ENCODE measurements at regions not wholly inside any gene's neighbourhood (a gene's known extent, or its start where the extent isn't known, plus 50 kb on each side); places are given as distances from the start of the nearest gene placed in this dataset.
"Not testable (repeated sequence)": the region's sequence is repeated elsewhere in the genome, so short reads cannot be mapped to it uniquely, and the experiment has no call there.

DNA sequence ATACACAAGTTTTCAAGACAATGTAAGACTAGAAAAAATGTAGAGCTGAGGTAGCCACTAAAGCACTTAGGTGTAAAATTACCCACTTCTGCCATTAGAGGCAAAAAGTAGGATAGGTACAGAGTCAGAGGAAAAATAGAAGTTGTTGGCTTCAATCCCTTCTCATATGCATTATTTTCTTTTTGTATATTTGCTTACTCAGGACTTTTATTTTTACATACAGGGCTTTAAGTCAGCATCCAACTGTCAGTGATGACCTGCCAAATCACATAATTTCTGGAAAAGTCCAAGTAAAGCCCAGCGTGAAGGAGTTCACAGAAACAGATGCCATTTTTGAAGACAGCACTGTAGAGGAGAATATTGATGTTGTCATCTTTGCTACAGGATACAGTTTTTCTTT, 211.0 kb upstream of the POGK start:
- DNase-seq (ENCODE audit: low read depth): no peak
- no peaks in the 10 kb centered on the region for H3K4me1 ChIP-seq (ENCODE audit: control insufficient read depth, insufficient read depth, low read length)

DNA sequence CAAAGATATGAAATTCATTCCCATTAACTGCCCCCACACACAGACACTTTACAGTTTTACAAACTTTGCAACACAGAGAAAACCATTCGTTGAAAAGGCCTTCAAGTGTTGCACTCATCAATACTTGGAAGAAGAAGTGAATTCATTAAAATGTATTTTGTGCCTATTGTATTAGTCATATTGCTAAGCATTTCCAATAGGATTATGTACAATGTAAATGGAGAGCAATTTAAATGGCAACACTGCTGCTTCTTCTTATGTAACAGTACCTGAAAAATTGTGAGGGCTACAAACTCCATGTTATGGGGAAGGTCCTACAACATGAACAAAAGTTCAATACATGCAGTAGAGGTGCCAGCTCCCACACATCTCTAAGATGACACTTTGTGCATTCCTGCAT, 209.3 kb upstream of the POGK start:
- Histone ChIP-seq H3K27me3 (replicated peaks; ENCODE audit: control insufficient read depth, insufficient read depth, low read length) (no peaks in the 10 kb centered on the region), H3K36me3 (ENCODE audit: control insufficient read depth, insufficient read depth, low read length, severe bottlenecking) (no peaks in the 10 kb centered on the region), H3K4me3 (ENCODE audit: low read length) (no peak overlapping the region), H3K9ac (ENCODE audit: low read length) (no peak overlapping the region), H3K4me1 (ENCODE audit: control insufficient read depth, insufficient read depth, low read length) (no peaks in the 10 kb centered on the region), H3K9me3 (ENCODE audit: control insufficient read depth, low read length) (no peaks in the 10 kb centered on the region)
- DNase-seq (ENCODE audit: low read depth): no peak

More for the DNA sequence above, 211.0 kb upstream of the POGK start:
- no peaks in the 10 kb centered on the region for H3K27me3 ChIP-seq (replicated peaks; ENCODE audit: control insufficient read depth, insufficient read depth, low read length)
- no peaks in the 10 kb centered on the region for H3K36me3 ChIP-seq (ENCODE audit: control insufficient read depth, insufficient read depth, low read length, severe bottlenecking)
- no peak overlapping the region for H3K9ac ChIP-seq (ENCODE audit: low read length)
- no peaks in the 10 kb centered on the region for H3K9me3 ChIP-seq (ENCODE audit: control insufficient read depth, low read length)
- H3K4me3 ChIP-seq (ENCODE audit: low read length): no peak overlapping the region

DNA sequence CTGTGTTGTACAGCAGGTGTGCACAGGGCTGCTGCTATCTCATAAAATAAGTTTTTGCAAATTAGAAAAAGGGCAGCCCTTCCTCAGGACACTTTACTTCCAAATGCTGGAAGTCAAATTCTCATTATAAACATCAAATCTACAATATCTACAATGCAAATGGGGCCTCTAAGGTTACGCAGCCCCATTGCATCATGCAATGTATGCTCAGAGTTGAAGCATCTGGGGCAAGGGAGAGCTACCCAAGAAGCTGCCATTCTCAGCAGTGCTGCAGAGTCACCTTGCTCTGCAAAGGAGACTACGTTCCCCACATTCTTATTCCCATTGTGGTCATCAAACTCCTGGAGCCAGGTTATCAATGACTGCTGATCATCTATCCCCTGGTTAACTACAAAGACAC, 208.9 kb upstream of the POGK start:
- Histone ChIP-seq H3K36me3 (ENCODE audit: control insufficient read depth, insufficient read depth, low read length, severe bottlenecking) (no peaks in the 10 kb centered on the region), H3K27me3 (replicated peaks; ENCODE audit: control insufficient read depth, insufficient read depth, low read length) (no peaks in the 10 kb centered on the region), H3K9ac (ENCODE audit: low read length) (no peak overlapping the region), H3K4me3 (ENCODE audit: low read length) (no peak overlapping the region), H3K4me1 (ENCODE audit: control insufficient read depth, insufficient read depth, low read length) (no peaks in the 10 kb centered on the region), H3K9me3 (ENCODE audit: control insufficient read depth, low read length) (no peaks in the 10 kb centered on the region)
- no peak for DNase-seq (ENCODE audit: low read depth)

DNA sequence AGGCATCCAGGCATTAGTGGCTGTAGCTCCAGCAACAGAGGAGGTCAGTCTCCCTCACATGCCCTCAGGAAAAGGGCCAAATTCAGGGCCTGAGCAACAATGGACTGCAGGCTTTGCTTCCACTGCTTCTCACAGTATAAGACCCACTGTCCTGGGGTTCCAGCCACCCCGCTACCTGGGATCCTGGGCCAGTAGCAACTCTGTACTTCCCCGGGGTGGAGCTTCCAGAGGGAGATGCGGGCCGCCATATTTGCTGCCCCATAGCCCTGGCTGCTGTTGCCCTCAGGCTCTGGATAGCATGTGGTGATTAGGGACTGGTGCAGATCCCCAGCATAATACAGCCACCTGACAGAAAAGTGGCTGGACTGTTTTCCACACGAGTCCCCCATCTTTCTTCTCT, 201.1 kb upstream of the POGK start:
- no peaks in the 10 kb centered on the region for H3K9me3 ChIP-seq (ENCODE audit: control insufficient read depth, low read length)
- no peak overlapping the region for H3K4me3 ChIP-seq (ENCODE audit: low read length)
- no peak overlapping the region for H3K9ac ChIP-seq (ENCODE audit: low read length)
- no peaks in the 10 kb centered on the region for H3K4me1 ChIP-seq (ENCODE audit: control insufficient read depth, insufficient read depth, low read length)
- no peak for DNase-seq (ENCODE audit: low read depth)
- H3K27me3 ChIP-seq (replicated peaks; ENCODE audit: control insufficient read depth, insufficient read depth, low read length): no peaks in the 10 kb centered on the region
- H3K36me3 ChIP-seq (ENCODE audit: control insufficient read depth, insufficient read depth, low read length, severe bottlenecking): no peaks in the 10 kb centered on the region

DNA sequence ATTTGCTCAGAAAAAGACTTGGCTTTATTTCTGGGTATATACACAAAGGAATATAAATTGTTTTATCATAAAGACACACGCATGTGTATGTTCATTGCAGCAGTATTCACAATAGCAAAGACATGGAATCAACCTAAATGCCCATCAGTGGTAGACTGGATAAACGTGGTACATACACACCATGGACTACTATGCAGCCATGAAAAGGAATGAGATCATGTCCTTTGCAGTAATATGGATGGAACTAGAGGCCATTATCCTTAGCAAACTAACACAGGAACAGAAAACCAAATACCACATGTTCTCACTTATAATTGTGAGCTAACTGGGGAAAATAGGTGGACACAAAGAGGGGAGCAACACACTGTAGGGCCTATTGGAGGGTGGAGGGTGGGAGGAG, 182.0 kb upstream of the POGK start:
- H3K4me3 ChIP-seq (ENCODE audit: low read length); H3K9me3 ChIP-seq (ENCODE audit: control insufficient read depth, low read length); H3K36me3 ChIP-seq (ENCODE audit: control insufficient read depth, insufficient read depth, low read length, severe bottlenecking); DNase-seq (ENCODE audit: low read depth); H3K9ac ChIP-seq (ENCODE audit: low read length); H3K27me3 ChIP-seq (replicated peaks; ENCODE audit: control insufficient read depth, insufficient read depth, low read length); H3K4me1 ChIP-seq (ENCODE audit: control insufficient read depth, insufficient read depth, low read length): not testable (repeated sequence)

DNA sequence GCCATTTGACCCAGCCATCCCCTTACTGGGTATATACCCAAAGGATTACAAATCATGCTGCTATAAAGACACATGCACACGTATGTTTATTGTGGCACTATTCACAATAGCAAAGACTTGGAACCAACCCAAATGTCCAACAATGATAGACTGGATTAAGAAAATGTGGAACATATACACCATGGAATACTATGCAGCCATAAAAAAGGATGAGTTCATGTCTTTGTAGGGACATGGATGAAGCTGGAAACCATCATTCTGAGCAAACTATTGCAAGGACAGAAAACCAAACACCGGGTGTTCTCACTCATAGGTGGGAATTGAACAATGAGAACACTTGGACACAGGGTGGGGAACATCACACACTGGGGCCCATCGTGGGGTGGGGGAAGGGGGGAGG, 172.5 kb upstream of the POGK start:
- H3K36me3 ChIP-seq (ENCODE audit: control insufficient read depth, insufficient read depth, low read length, severe bottlenecking); H3K9ac ChIP-seq (ENCODE audit: low read length); H3K9me3 ChIP-seq (ENCODE audit: control insufficient read depth, low read length); H3K4me3 ChIP-seq (ENCODE audit: low read length); H3K27me3 ChIP-seq (replicated peaks; ENCODE audit: control insufficient read depth, insufficient read depth, low read length); DNase-seq (ENCODE audit: low read depth); H3K4me1 ChIP-seq (ENCODE audit: control insufficient read depth, insufficient read depth, low read length): not testable (repeated sequence)

DNA sequence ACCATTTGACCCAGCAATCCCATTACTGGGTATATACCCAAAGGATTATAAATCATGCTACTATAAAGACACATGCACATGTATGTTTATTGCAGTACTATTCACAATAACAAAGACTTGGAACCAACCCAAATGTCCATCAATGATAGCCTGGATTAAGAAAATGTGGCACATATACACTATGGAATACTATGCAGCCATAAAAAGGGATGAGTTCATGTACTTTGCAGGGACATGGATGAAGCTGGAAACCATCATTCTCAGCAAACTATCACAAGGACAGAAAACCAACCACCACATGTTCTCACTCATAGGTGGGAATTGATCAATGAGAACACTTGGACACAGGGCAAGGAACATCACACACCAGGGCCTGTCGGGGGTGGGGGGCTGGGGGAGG, 171.7 kb upstream of the POGK start:
- H3K9me3 ChIP-seq (ENCODE audit: control insufficient read depth, low read length); H3K9ac ChIP-seq (ENCODE audit: low read length); H3K27me3 ChIP-seq (replicated peaks; ENCODE audit: control insufficient read depth, insufficient read depth, low read length); H3K36me3 ChIP-seq (ENCODE audit: control insufficient read depth, insufficient read depth, low read length, severe bottlenecking); H3K4me3 ChIP-seq (ENCODE audit: low read length); H3K4me1 ChIP-seq (ENCODE audit: control insufficient read depth, insufficient read depth, low read length); DNase-seq (ENCODE audit: low read depth): not testable (repeated sequence)

DNA sequence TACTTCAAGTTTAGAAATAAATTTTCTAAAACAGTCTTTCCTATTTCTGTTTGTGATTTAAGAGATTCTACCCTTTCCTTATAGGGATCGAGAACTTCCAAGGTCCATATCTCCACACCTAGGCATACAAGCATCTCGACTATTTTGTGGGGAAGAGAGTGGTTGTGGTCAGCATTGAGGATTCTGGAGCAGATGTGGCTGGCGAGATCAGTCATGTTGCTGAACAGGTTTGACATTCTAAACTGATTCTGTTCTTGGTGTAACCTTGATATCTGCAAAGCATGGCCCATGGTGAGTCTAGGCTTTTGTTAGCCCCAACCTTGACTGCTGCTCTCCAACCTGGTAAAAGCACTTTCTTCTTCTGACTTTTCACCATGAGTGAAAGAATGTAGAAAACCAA, 167.6 kb upstream of the POGK start:
- Histone ChIP-seq H3K9me3 (ENCODE audit: control insufficient read depth, low read length) (no peaks in the 10 kb centered on the region), H3K4me3 (ENCODE audit: low read length) (no peak overlapping the region), H3K27me3 (replicated peaks; ENCODE audit: control insufficient read depth, insufficient read depth, low read length) (no peaks in the 10 kb centered on the region), H3K9ac (ENCODE audit: low read length) (no peak overlapping the region), H3K36me3 (ENCODE audit: control insufficient read depth, insufficient read depth, low read length, severe bottlenecking) (no peaks in the 10 kb centered on the region), H3K4me1 (ENCODE audit: control insufficient read depth, insufficient read depth, low read length) (no peaks in the 10 kb centered on the region)
- DNase-seq (ENCODE audit: low read depth): no peak

DNA sequence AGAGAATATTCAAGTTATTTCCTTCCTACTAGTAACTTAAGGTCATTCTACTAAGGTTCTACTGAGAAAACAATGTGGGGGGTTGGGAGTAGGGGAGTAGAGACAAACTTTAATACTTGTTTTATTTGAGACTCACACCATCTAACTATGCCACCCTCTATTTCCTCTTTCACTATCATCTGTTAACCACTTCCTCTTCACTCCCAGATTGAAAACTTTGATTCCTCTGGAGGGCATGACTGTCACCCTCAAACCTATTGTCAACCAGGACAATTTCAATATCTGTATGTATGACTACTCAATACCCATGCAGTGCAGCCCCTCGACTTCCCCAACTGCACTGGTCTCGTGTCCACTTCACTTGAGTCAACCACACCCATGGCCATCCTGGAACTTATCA, 165.6 kb upstream of the POGK start:
- no peak overlapping the region for H3K9ac ChIP-seq (ENCODE audit: low read length)
- no peaks in the 10 kb centered on the region for H3K27me3 ChIP-seq (replicated peaks; ENCODE audit: control insufficient read depth, insufficient read depth, low read length)
- H3K36me3 ChIP-seq (ENCODE audit: control insufficient read depth, insufficient read depth, low read length, severe bottlenecking): no peaks in the 10 kb centered on the region
- H3K9me3 ChIP-seq (ENCODE audit: control insufficient read depth, low read length): no peaks in the 10 kb centered on the region
- no peaks in the 10 kb centered on the region for H3K4me1 ChIP-seq (ENCODE audit: control insufficient read depth, insufficient read depth, low read length)
- no peak for DNase-seq (ENCODE audit: low read depth)
- no peak overlapping the region for H3K4me3 ChIP-seq (ENCODE audit: low read length)

DNA sequence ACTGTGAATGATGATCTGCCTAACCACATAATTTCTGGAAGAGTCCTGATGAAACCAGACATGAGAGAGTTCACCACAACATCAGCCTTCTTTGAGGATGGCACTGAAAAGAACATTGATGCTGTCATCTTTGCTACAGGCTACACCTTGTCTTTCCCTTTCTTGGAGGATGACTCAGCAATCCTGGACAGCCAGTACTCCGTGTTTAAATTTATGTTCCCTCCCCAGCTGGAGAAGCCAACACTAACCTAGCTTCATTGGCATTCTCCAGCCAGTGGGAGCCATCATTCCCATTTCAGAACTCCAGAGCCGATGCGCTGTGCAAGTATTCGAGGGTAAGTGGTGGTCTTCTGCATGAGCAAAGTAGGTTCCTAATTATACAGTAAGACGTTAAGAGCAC, 164.1 kb upstream of the POGK start:
- Histone ChIP-seq H3K9ac (ENCODE audit: low read length) (no peak overlapping the region), H3K4me1 (ENCODE audit: control insufficient read depth, insufficient read depth, low read length) (no peaks in the 10 kb centered on the region), H3K9me3 (ENCODE audit: control insufficient read depth, low read length) (no peaks in the 10 kb centered on the region), H3K4me3 (ENCODE audit: low read length) (no peak overlapping the region), H3K36me3 (ENCODE audit: control insufficient read depth, insufficient read depth, low read length, severe bottlenecking) (no peaks in the 10 kb centered on the region), H3K27me3 (replicated peaks; ENCODE audit: control insufficient read depth, insufficient read depth, low read length) (no peaks in the 10 kb centered on the region)
- DNase-seq (ENCODE audit: low read depth): no peak

DNA sequence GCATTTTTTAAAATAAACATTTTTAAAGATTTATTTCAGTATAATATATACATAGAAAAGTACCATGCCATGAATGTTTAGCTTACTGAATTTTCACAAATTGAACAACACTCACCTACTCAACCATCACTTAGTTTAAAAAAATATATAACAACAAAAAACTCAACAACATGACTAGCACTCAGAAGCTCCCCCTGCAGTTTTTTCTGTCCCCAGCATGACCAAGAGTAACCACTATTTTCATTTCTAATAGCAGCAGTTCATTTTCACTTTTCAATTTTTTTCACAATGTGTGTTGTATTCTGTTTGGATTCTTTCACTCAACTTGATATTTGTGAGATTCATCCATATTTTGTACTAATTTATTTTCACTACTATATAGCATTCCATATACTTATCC, 162.3 kb upstream of the POGK start:
- DNase-seq (ENCODE audit: low read depth): no peak
- Histone ChIP-seq H3K4me1 (ENCODE audit: control insufficient read depth, insufficient read depth, low read length) (no peaks in the 10 kb centered on the region), H3K4me3 (ENCODE audit: low read length) (no peak overlapping the region), H3K27me3 (replicated peaks; ENCODE audit: control insufficient read depth, insufficient read depth, low read length) (no peaks in the 10 kb centered on the region), H3K9ac (ENCODE audit: low read length) (no peak overlapping the region), H3K36me3 (ENCODE audit: control insufficient read depth, insufficient read depth, low read length, severe bottlenecking) (no peaks in the 10 kb centered on the region), H3K9me3 (ENCODE audit: control insufficient read depth, low read length) (no peaks in the 10 kb centered on the region)

DNA sequence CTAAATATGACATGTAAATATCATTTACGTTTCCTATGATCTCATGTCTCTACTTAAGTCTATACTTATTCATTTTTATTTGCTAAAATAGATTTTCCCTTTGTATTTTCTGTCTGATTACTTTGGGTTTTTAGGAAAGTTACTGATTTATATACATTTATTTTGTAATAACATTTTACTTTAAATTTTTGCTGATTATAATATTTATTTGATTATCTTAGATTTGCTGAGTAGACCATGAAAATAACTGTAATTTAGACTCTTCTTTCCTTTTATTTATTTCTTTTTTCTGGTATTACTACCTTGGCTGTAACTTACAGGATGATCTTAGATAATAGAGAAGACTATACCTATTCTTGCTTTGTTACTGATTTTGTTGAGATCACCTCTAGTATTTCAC, 159.9 kb upstream of the POGK start:
- Histone ChIP-seq H3K36me3 (ENCODE audit: control insufficient read depth, insufficient read depth, low read length, severe bottlenecking) (no peaks in the 10 kb centered on the region), H3K9me3 (ENCODE audit: control insufficient read depth, low read length) (no peaks in the 10 kb centered on the region), H3K4me1 (ENCODE audit: control insufficient read depth, insufficient read depth, low read length) (no peaks in the 10 kb centered on the region), H3K9ac (ENCODE audit: low read length) (no peak overlapping the region), H3K4me3 (ENCODE audit: low read length) (no peak overlapping the region), H3K27me3 (replicated peaks; ENCODE audit: control insufficient read depth, insufficient read depth, low read length) (no peaks in the 10 kb centered on the region)
- no peak for DNase-seq (ENCODE audit: low read depth)

All from adipocyte (in vitro differentiated cells).